ENCODE measurements at regions not wholly inside any gene's neighbourhood (a gene's known extent, or its start where the extent isn't known, plus 50 kb on each side); places are given as distances from the start of the nearest gene placed in this dataset.

DNA sequence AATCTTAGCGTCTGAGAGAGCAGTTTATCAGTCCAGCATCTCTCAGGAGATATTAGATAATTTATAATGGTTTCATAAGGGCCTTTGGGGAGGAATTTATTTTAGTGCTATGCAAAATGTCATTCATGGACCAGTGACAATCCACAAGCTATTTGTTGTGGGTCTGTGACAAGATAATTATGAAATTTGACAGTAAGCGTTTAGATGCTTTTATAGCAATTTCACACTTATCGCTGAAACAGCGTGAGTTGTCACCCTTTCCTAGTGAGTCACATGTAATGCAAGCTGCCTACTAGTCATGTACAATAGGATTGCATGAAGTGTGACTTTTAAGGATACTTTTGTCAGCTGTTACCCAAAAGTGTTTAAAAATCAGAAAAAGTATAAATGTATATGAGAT lies 315.6 kb upstream of the THBS1 start:
- H3K4me1 Mint-ChIP-seq (ENCODE audit: low read depth, unreplicated experiment): peaks cover 22% of the 10 kb centered on the region
- ChIA-PET CTCF (no interaction called here), POLR2A (interaction anchor here (0.6 kb wide), 1 partner anchor 107 kb away, joined by 3 read pairs; no protein-coding TSS in a partner anchor)
- H3K27me3 Mint-ChIP-seq (ENCODE audit: insufficient read depth, unreplicated experiment): no peaks in the 10 kb centered on the region
- Histone ChIP-seq H3K4me3 (ENCODE audit: low read depth, low read length) (no peak overlapping the region), H3K9me3 (no peaks in the 10 kb centered on the region), H3K4me1 (peaks cover 36% of the 10 kb centered on the region), H3K27me3 (replicated peaks; ENCODE audit: control insufficient read depth, insufficient read depth, low read length) (no peaks in the 10 kb centered on the region), H3K36me3 (ENCODE audit: control insufficient read depth, insufficient read depth, low read length) (no peaks in the 10 kb centered on the region)
- H3K27ac Mint-ChIP-seq (ENCODE audit: unreplicated experiment): no peak overlapping the region
- no peak for DNase-seq
- H3K9me3 Mint-ChIP-seq (ENCODE audit: unreplicated experiment): no peaks in the 10 kb centered on the region
- H3K4me3 Mint-ChIP-seq (ENCODE audit: unreplicated experiment): no peak overlapping the region
- BruUV-seq (replicated peaks): no TSS peak
- no peak for TF ChIP-seq CTCF (IDR thresholded peaks at IDR 0.05; ENCODE audit: insufficient read depth in 1 of 2, low read depth in 1 of 2, low read length in 1 of 2, severe bottlenecking in 1 of 2, unreplicated experiment in 1 of 2)
- peaks cover 6% of the 10 kb centered on the region for H3K36me3 Mint-ChIP-seq (ENCODE audit: insufficient read depth, unreplicated experiment)
- intact Hi-C loops (cut with micrococcal nuclease; ENCODE audit: unreplicated experiment): no loop called here

DNA sequence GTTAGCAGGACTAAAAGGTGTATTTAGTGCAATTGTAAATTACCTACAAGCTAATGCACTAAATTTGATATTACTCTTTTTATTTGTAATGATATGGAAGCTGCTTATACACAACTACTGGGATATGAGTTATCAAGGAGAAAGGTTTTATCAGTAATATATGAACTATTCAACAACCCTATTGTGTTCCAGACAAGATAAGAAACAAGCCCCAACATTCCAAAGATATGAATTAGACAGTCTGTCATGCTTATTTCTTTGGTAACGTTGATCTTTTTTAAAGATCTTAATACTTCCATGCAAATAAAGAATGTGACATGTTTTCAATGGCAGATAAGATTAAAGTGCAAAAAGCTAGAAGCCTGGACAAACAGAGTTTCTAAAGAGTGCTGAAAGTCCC lies 314.0 kb upstream of the THBS1 start:
- Histone ChIP-seq H3K4me3 (ENCODE audit: low read depth, low read length) (no peak overlapping the region), H3K9me3 (no peaks in the 10 kb centered on the region), H3K27me3 (replicated peaks; ENCODE audit: control insufficient read depth, insufficient read depth, low read length) (no peaks in the 10 kb centered on the region), H3K4me1 (peaks cover 42% of the 10 kb centered on the region), H3K36me3 (ENCODE audit: control insufficient read depth, insufficient read depth, low read length) (no peaks in the 10 kb centered on the region)
- intact Hi-C loops (cut with micrococcal nuclease; ENCODE audit: unreplicated experiment): loop anchor here (2.0 kb wide), 1 partner anchor 188 kb away; no protein-coding TSS in a partner anchor
- CTCF ChIA-PET: interaction anchor here (0.8 kb wide), 1 partner anchor 172 kb away, joined by 3 read pairs; no protein-coding TSS in a partner anchor
- Mint-ChIP-seq H3K27ac (ENCODE audit: unreplicated experiment) (no peak overlapping the region), H3K4me3 (ENCODE audit: unreplicated experiment) (no peak overlapping the region), H3K9me3 (ENCODE audit: unreplicated experiment) (no peaks in the 10 kb centered on the region), H3K27me3 (ENCODE audit: insufficient read depth, unreplicated experiment) (no peaks in the 10 kb centered on the region), H3K4me1 (ENCODE audit: low read depth, unreplicated experiment) (peaks cover 20% of the 10 kb centered on the region), H3K36me3 (ENCODE audit: insufficient read depth, unreplicated experiment) (peaks cover 6% of the 10 kb centered on the region)
- TF ChIP-seq CTCF (IDR thresholded peaks at IDR 0.05; ENCODE audit: insufficient read depth in 1 of 2, low read depth in 1 of 2, low read length in 1 of 2, severe bottlenecking in 1 of 2, unreplicated experiment in 1 of 2): no peak
- POLR2A ChIA-PET: no interaction called here
- DNase-seq: peak in 1 of 2 experiments; percentile 19
- BruUV-seq (replicated peaks): no TSS peak

GRCh38 chr15:39267685-39268084 lies 313.2 kb upstream of the THBS1 start:
- intact Hi-C loops (cut with micrococcal nuclease; ENCODE audit: unreplicated experiment): loop anchor here (2.0 kb wide), 1 partner anchor 187 kb away; no protein-coding TSS in a partner anchor
- Histone ChIP-seq H3K9me3 (no peaks in the 10 kb centered on the region), H3K4me1 (peaks cover 48% of the 10 kb centered on the region), H3K4me3 (ENCODE audit: low read depth, low read length) (no peak overlapping the region), H3K27me3 (replicated peaks; ENCODE audit: control insufficient read depth, insufficient read depth, low read length) (no peaks in the 10 kb centered on the region), H3K36me3 (ENCODE audit: control insufficient read depth, insufficient read depth, low read length) (no peaks in the 10 kb centered on the region)
- BruUV-seq (replicated peaks): no TSS peak
- H3K4me1 Mint-ChIP-seq (ENCODE audit: low read depth, unreplicated experiment): peaks cover 26% of the 10 kb centered on the region
- TF ChIP-seq CTCF (IDR thresholded peaks at IDR 0.05; ENCODE audit: insufficient read depth in 1 of 2, low read depth in 1 of 2, low read length in 1 of 2, severe bottlenecking in 1 of 2, unreplicated experiment in 1 of 2): no peak
- POLR2A ChIA-PET: no interaction called here
- CTCF ChIA-PET: interaction anchor here (0.8 kb wide), 1 partner anchor 171 kb away, joined by 3 read pairs; no protein-coding TSS in a partner anchor
- no peaks in the 10 kb centered on the region for H3K27me3 Mint-ChIP-seq (ENCODE audit: insufficient read depth, unreplicated experiment)
- no peaks in the 10 kb centered on the region for H3K9me3 Mint-ChIP-seq (ENCODE audit: unreplicated experiment)
- no peak overlapping the region for H3K27ac Mint-ChIP-seq (ENCODE audit: unreplicated experiment)
- DNase-seq: no peak
- H3K36me3 Mint-ChIP-seq (ENCODE audit: insufficient read depth, unreplicated experiment): peaks cover 6% of the 10 kb centered on the region
- no peak overlapping the region for H3K4me3 Mint-ChIP-seq (ENCODE audit: unreplicated experiment)

All from Caco-2 (cell line).